ES-I3 (cell line): ENCODE measurements at regions not wholly inside any gene's neighbourhood (a gene's known extent, or its start where the extent isn't known, plus 50 kb on each side); places are given as distances from the start of the nearest gene placed in this dataset.
"Not testable (repeated sequence)": the region's sequence is repeated elsewhere in the genome, so short reads cannot be mapped to it uniquely, and the experiment has no call there.

Experiments used
- H3K36me3 ChIP-seq: 2 replicates; pipeline ENCODE4 v1.6.1; 2013; ENCODE audit warnings: mild to moderate bottlenecking, low read length, control low read depth, moderate library complexity; ENCODE audit not compliant: insufficient read depth
- H3K4me1 ChIP-seq: 2 replicates; pipeline ENCODE4 v1.6.1; 2013; ENCODE audit warnings: mild to moderate bottlenecking, control low read depth, low read length; ENCODE audit not compliant: insufficient read depth
- H3K9ac ChIP-seq: 2 replicates; pipeline ENCODE4 v1.6.1; 2013; ENCODE audit warnings: low read depth, mild to moderate bottlenecking, low read length, moderate library complexity
- H3K9me3 ChIP-seq: 2 replicates; pipeline ENCODE4 v1.6.1; 2013; ENCODE audit warnings: mild to moderate bottlenecking, low read length, moderate library complexity; ENCODE audit not compliant: control insufficient read depth, insufficient read depth

DNA sequence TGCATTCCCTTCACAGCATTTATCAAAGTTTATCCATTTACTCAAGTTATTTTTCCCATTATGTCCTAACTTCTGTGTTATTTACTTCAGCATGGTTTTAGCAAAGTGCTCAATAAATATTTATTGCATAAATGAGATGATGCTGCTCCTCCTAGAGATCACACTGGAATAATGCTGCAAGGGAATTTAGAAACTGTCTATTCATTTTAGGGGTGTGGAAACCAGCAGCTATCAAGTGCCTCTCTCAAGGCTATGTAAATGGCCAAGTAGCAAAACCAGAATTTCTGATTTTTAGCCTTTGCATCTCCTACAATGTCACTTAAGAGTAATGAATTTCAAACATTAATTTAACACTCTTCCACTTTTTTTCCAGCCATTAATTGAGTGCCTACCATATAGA is 316.2 kb downstream of the COL12A1 start:
- Histone ChIP-seq H3K9me3 (no peaks in the 10 kb centered on the region), H3K9ac (no peak overlapping the region)

DNA sequence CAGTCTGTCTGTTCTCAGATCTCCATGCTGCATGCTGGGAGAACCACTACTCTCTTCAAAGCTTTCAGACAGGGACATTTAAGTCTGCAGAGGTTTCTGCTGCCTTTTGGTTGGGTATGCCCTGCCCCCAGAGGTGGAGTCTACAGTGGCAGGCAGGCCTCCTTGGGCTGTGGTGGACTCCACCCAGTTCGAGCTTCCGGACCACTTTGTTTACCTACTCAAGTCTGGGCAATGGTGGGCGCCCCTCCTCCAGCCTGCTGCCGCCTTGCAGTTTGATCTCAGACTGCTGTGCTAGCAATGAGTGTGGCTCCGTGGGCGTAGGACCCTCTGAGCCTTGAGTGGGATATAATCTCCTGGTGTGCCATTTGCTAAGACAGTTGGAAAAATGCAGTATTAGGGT is 317.1 kb downstream of the COL12A1 start:
- H3K9ac ChIP-seq, H3K9me3 ChIP-seq, H3K36me3 ChIP-seq, H3K4me1 ChIP-seq: not testable (repeated sequence)

More for the DNA sequence above, 316.2 kb downstream of the COL12A1 start:
- H3K4me1 ChIP-seq = no peaks in the 10 kb centered on the region
- H3K36me3 ChIP-seq = no peaks in the 10 kb centered on the region

GRCh38 chr6:74879976-74880375 is 325.9 kb downstream of the COL12A1 start:
- Histone ChIP-seq H3K36me3 (no peaks in the 10 kb centered on the region), H3K9ac (no peak overlapping the region), H3K9me3 (no peaks in the 10 kb centered on the region)

DNA sequence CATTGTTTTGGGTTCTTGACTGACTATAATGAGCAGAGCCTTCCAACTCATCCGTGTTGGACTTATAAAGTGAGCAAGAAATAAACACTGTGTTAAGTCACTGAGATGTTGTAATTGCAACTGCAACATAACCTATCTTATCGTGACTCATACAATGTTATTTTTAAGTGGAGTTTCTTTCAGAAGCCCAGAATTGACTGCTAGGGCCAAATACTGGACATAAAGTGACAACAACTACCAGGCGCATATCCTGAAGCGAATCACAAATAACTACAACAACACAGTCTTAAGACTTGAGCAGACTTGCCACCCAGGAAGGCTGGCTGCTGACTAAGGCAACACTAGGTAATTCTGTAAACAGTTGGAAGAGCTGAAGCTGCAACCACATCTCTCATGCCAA is 326.6 kb downstream of the COL12A1 start:
- Histone ChIP-seq H3K9ac (no peak overlapping the region), H3K36me3 (no peaks in the 10 kb centered on the region), H3K9me3 (no peaks in the 10 kb centered on the region)

More at GRCh38 chr6:74879976-74880375, 325.9 kb downstream of the COL12A1 start:
- H3K4me1 ChIP-seq = no peaks in the 10 kb centered on the region

DNA sequence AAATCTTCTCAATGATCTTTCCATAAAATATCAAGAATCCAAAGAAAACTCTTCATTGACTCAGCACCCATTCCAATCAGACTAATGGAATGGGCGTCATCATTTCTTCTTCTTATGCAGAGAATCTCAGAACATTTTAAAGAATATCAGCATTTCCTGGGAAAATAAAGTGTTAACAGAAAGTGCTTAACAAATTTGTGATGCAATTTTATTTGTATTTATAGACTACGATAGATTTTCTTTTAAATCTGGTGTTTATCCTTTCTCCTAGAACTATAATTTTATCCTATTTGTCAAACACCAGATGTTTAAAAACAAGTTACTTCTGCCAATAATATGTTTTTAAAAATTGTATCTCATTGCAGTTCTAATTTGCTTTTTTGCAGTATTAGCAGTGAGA is 330.7 kb downstream of the COL12A1 start:
- no peaks in the 10 kb centered on the region for H3K9me3 ChIP-seq
- no peaks in the 10 kb centered on the region for H3K4me1 ChIP-seq
- H3K9ac ChIP-seq = no peak overlapping the region
- H3K36me3 ChIP-seq = no peaks in the 10 kb centered on the region

More for the DNA sequence above, 326.6 kb downstream of the COL12A1 start:
- H3K4me1 ChIP-seq = no peaks in the 10 kb centered on the region

- Histone ChIP-seq H3K36me3 (no peaks in the 10 kb centered on the region), H3K9ac (no peak overlapping the region), H3K4me1 (no peaks in the 10 kb centered on the region), H3K9me3 (no peaks in the 10 kb centered on the region)
Observed at GRCh38 chr6:74872754-74873476, 332.9 kb downstream of the COL12A1 start.

DNA sequence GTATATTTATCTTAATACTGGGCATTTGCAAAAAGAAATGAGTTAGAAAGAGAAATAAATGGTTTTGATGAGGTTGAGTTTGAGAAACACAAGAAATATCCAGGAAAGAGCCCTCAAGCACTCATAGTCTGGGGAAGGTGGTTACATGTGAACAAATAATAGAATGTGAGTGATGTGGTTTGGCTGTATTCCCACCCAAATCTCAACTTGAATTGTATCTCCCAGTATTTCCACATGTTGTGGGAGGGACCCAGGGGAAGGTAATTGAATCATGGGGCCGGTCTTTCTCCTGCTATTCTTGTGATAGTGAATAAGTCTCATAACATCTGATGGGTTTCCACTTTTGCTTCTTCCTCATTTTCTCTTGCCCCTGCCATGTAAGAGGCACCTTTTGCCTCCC is 334.1 kb downstream of the COL12A1 start:
- no peak overlapping the region for H3K9ac ChIP-seq
- no peaks in the 10 kb centered on the region for H3K36me3 ChIP-seq
- H3K9me3 ChIP-seq = no peaks in the 10 kb centered on the region
- no peaks in the 10 kb centered on the region for H3K4me1 ChIP-seq

DNA sequence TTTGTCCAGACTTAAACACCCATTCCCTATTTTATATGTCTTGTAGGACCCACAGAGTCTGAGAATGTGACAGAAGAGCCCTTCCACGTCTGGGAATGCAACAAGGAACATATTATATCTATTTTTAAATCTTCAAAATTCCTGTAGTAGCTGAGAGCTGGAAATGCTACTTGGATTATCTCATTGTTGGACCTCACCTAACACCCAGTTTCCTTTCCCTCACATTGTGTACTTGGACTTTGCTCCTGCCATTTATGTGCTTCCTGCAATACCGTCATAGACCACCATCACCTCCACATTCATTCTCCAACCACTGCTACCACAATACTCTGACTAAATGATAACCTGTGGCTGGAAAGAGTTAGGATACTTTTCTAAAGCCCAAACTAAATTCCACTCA is 335.4 kb downstream of the COL12A1 start:
- Histone ChIP-seq H3K4me1 (no peaks in the 10 kb centered on the region), H3K36me3 (no peaks in the 10 kb centered on the region), H3K9me3 (no peaks in the 10 kb centered on the region), H3K9ac (no peak overlapping the region)

- no peaks in the 10 kb centered on the region for H3K4me1 ChIP-seq
- no peaks in the 10 kb centered on the region for H3K9me3 ChIP-seq
- no peak overlapping the region for H3K9ac ChIP-seq
Observed at GRCh38 chr6:74867291-74867690, 338.6 kb downstream of the COL12A1 start.

DNA sequence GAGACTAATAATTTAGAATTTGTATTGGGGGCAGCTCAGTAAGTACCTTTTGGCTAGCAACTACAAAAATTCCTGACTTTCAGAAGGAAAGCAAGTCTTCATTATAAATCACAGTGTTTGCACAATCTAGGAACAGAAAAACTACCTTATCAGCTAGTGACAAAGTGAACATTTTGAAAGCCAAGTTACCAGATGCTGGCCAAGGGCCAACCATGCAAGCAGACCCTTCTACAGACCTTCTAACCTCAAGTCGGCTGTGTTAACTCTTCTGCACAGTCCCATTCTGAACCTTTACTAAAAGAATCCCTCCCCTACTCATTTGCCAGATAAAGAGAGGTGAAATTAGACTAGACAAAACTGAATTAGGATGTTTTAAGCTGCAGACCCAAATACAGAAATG is 341.9 kb downstream of the COL12A1 start:
- Histone ChIP-seq H3K9ac (no peak overlapping the region), H3K4me1 (no peaks in the 10 kb centered on the region), H3K9me3 (no peaks in the 10 kb centered on the region), H3K36me3 (no peaks in the 10 kb centered on the region)

More at GRCh38 chr6:74867291-74867690, 338.6 kb downstream of the COL12A1 start:
- no peaks in the 10 kb centered on the region for H3K36me3 ChIP-seq

- H3K36me3 ChIP-seq = no peaks in the 10 kb centered on the region
- no peak overlapping the region for H3K9ac ChIP-seq
- no peaks in the 10 kb centered on the region for H3K4me1 ChIP-seq
- H3K9me3 ChIP-seq = no peaks in the 10 kb centered on the region
Observed at GRCh38 chr6:74860456-74860855, 345.4 kb downstream of the COL12A1 start.

GRCh38 chr6:74857157-74857556 is 348.7 kb downstream of the COL12A1 start:
- H3K4me1 ChIP-seq = no peaks in the 10 kb centered on the region
- no peaks in the 10 kb centered on the region for H3K36me3 ChIP-seq
- H3K9me3 ChIP-seq = no peaks in the 10 kb centered on the region
- no peak overlapping the region for H3K9ac ChIP-seq

DNA sequence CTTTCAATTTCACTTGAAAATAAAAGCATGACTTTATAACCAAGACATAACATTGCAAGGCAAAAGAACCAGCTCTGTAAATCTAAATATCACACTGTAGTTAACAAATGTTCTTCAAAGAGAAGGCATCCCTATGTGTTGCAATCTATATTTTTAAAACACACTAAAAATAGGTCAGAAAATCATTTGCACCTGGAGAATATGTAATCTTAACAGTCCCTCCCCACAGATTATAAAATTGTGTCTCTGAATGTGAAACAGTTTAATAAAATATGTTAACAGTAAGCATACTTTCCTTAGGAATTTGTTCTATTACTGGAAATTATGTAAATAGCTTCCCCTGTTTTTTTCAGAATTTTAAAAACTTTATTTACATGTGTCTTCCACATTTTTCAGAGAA is 351.9 kb downstream of the COL12A1 start:
- H3K9ac ChIP-seq = no peak overlapping the region
- H3K4me1 ChIP-seq = no peaks in the 10 kb centered on the region
- H3K9me3 ChIP-seq = no peaks in the 10 kb centered on the region
- H3K36me3 ChIP-seq = no peaks in the 10 kb centered on the region

DNA sequence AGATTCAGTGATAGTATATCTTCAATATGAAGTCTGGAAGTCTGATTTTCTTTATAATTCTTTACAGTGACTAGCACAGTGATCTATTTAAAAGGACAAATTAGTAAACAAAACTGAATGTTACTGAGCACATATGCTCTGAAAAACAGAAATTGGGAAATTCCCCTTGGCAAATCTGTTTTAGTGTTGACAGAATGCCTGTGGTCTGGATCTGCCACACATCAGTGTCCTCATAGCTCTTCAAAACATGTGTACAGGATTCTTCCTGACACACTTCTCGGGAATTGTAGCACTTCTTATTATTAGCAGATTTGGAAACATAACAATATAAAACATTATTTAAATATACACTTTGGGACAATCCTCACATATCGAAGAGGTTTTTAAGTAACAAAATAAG is 354.3 kb downstream of the COL12A1 start:
- Histone ChIP-seq H3K36me3 (no peaks in the 10 kb centered on the region), H3K9me3 (no peaks in the 10 kb centered on the region), H3K4me1 (no peaks in the 10 kb centered on the region), H3K9ac (no peak overlapping the region)

DNA sequence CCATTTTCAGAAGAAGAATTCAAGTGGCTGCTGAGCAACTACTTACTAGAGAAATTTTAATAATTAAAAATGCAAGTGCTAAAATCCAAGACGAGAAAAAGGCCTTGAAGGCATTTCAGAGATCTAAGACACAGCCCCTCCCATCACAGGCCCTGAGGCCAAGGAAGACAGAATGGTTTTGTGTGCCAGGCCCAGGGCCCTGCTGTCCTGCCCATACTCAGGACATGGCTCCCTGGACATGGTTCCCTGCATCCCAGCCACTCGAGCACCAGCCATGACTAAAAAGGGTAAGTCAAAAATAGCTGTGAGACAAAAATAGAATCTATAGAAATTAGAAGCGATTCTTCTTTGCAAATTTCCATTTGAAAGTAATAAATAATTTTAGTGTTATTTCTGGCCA is 364.9 kb downstream of the COL12A1 start:
- no peaks in the 10 kb centered on the region; the same call in 1 of the 2 replicates for H3K36me3 ChIP-seq
- H3K4me1 ChIP-seq = no peaks in the 10 kb centered on the region
- no peak overlapping the region for H3K9ac ChIP-seq
- H3K9me3 ChIP-seq = no peaks in the 10 kb centered on the region
